HUES48 (cell line): ENCODE measurements at regions not wholly inside any gene's neighbourhood (a gene's known extent, or its start where the extent isn't known, plus 50 kb on each side); places are given as distances from the start of the nearest gene placed in this dataset.

Experiments used
- H3K27ac ChIP-seq: one replicate; pipeline ENCODE4 v1.7.0; 2013; ENCODE audit warnings: low read depth, low read length, inconsistent platforms
- H3K27me3 ChIP-seq: 2 replicates; pipeline ENCODE4 v1.6.1; 2013; ENCODE audit warnings: mild to moderate bottlenecking, low read length; ENCODE audit not compliant: control insufficient read depth, insufficient read depth
- H3K36me3 ChIP-seq: 2 replicates; pipeline ENCODE4 v1.6.1; 2013; ENCODE audit warnings: low read length; ENCODE audit not compliant: control insufficient read depth, insufficient read depth
- H3K4me1 ChIP-seq: 2 replicates; pipeline ENCODE4 v1.6.1; 2013; ENCODE audit warnings: mild to moderate bottlenecking, low read length; ENCODE audit not compliant: control insufficient read depth, insufficient read depth
- H3K4me3 ChIP-seq: 2 replicates; pipeline ENCODE4 v1.5.1; 2013; ENCODE audit warnings: mild to moderate bottlenecking, low read depth, low read length
- H3K9ac ChIP-seq: 2 replicates; pipeline ENCODE4 v1.6.1; 2013; ENCODE audit warnings: mild to moderate bottlenecking, low read depth, low read length, moderate library complexity
- H3K9me3 ChIP-seq: 2 replicates; pipeline ENCODE4 v1.6.1; 2013; ENCODE audit warnings: low read length; ENCODE audit not compliant: control insufficient read depth, insufficient read depth

DNA sequence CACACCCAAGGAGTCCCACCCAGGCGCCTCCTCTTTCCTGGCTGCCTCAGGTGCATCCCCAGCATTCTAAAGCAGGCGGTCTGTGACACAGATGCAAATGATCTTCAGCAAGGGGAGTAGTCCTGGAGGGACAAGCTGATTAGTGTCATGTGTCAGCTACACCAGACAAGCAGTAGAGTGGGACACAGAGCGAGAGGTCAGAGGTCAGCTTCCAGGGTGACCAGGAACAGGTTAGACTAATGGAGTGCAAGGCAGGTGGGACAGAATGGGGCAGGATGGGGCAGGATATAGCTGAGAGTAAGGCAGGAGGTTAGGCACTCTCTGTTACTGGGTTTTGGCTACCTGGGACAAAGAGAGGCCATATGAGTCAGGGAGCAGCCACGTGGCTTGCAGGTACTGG lies 534.0 kb downstream of the FUT8 start:
- Histone ChIP-seq H3K4me1 (peaks cover 2% of the 10 kb centered on the region; the same call in 1 of the 2 replicates), H3K4me3 (no peak overlapping the region), H3K27ac (no peak overlapping the region), H3K36me3 (no peaks in the 10 kb centered on the region), H3K9me3 (no peaks in the 10 kb centered on the region), H3K27me3 (no peaks in the 10 kb centered on the region), H3K9ac (no peak overlapping the region)

GRCh38 chr14:65948302-65948701 lies 535.8 kb downstream of the FUT8 start:
- Histone ChIP-seq H3K27me3 (no peaks in the 10 kb centered on the region), H3K4me1 (no peaks in the 10 kb centered on the region), H3K36me3 (no peaks in the 10 kb centered on the region), H3K4me3 (no peak overlapping the region), H3K27ac (no peak overlapping the region), H3K9ac (no peak overlapping the region), H3K9me3 (no peaks in the 10 kb centered on the region)

DNA sequence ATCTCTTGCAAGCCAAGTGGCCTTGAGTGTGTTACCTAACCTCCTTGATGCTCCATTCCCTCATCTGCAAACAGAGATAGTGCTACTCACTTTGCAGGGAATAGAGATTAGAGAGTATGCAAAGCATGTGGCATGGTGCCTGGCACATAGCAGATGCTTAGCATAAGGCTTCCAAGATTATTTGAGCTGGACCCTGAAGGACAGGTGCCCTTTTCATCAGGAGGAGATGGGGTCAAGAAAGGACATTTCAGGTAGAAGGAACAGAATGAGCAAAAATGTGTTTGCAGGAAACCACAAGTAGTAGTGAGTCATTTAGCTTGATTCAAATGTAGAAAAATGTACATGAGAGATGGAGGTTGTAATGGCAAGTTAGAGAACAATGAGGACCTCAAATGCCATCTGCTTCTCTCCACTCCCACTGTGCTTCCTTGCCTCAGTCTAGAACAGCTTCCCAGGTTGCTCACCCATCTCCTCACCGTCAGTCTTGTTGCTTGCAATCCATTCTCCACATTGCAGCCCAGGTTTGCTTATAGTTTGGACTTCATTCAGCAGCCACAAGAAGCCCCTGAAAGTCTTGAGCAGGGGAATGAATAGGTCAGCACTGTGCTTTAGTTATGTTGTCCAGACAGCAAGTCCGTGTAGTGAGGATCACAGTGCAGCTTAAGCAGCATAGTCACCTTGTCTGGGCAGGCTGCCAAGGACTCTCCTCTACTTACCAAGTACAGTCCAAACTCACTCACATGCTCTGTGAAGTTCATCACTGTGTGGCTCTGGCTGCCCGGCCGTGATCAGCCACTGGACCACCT lies 536.3 kb upstream of the CCDC196 start:
- Histone ChIP-seq H3K9ac (no peak overlapping the region), H3K27ac (no peak overlapping the region), H3K4me3 (no peak overlapping the region), H3K9me3 (no peaks in the 10 kb centered on the region), H3K36me3 (no peaks in the 10 kb centered on the region), H3K27me3 (no peaks in the 10 kb centered on the region), H3K4me1 (no peaks in the 10 kb centered on the region)

DNA sequence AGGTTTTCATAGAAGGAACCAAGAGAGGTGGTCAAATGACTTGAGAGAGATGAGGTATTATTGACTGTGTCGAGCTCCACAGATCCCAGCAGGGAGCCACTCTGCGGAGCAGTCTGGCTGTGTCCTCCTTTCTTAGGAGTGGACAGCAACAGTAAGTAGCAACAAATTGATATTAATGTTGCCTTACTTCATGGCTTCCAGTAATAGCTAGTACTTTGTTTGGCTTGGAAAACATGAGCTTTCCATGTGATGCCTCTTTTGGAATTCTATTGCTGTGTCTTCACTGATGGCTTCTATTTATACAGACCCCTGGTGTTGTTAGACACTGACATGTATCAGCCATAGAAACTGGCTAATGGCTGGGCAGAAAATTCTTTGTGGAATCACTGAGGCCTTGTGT lies 531.2 kb upstream of the CCDC196 start:
- Histone ChIP-seq H3K9ac (no peak overlapping the region), H3K36me3 (no peaks in the 10 kb centered on the region), H3K4me3 (no peak overlapping the region), H3K4me1 (peaks cover 27% of the 10 kb centered on the region), H3K27me3 (no peaks in the 10 kb centered on the region), H3K9me3 (no peaks in the 10 kb centered on the region), H3K27ac (no peak overlapping the region)

- peaks cover 27% of the 10 kb centered on the region for H3K4me1 ChIP-seq
These were observed 528.5 kb upstream of the CCDC196 start for GRCh38 chr14:65957631-65958205.

DNA sequence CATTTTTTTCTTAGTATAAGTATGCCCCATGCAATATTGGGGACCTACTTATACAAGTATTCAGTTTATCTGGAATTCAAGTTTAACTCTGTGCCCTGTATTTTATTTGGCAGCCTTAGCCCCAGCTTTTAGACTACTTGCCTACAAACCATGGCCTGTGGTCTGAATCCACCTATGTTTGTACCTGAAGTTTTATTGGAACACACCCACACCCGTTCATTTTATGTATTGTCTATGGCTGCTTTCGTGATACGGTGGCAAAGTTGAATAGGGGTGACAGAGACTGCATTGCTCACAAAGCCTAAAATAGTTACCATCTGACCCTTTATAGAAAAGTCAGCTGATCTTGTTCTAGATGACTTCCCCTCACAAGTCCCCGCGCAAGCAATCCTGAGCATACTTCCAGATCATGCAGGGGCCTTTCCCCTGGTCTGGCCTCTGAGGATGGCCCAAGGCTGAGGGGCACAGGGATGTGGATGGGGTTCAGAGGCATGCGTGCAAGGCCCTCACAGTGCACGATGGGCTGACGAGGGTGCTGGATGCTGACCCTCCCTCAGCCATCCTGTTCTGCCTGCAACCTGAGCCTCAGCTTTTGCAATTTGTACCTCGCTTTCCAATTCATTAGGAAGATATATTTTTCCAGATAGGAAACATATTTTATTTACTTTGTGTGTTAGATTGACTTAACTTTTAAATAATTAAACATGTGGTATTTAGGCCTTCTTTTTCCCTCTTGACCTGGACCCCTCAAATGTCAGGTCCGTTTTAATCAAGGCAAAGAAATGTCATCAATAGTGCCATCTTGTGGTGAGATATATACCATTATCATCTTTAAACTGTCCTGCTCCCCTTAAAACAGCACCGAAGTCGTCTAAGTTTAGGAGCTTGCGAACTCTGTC lies 527.3 kb upstream of the CCDC196 start:
- H3K36me3 ChIP-seq, result no peaks in the 10 kb centered on the region
- H3K9me3 ChIP-seq, result no peaks in the 10 kb centered on the region
- H3K9ac ChIP-seq, result no peak overlapping the region
- H3K27me3 ChIP-seq, result no peaks in the 10 kb centered on the region
- H3K27ac ChIP-seq, result peak overlapping the region; percentile 66
- H3K4me1 ChIP-seq, result peaks cover 27% of the 10 kb centered on the region
- H3K4me3 ChIP-seq, result no peak overlapping the region

More at GRCh38 chr14:65957631-65958205, 528.5 kb upstream of the CCDC196 start:
- Histone ChIP-seq H3K36me3 (no peaks in the 10 kb centered on the region), H3K9me3 (no peaks in the 10 kb centered on the region), H3K27me3 (no peaks in the 10 kb centered on the region), H3K4me3 (no peak overlapping the region), H3K27ac (peak overlapping the region; percentile 66), H3K9ac (no peak overlapping the region)

- H3K9me3 ChIP-seq, result no peaks in the 10 kb centered on the region
- no peak overlapping the region for H3K4me3 ChIP-seq
- H3K9ac ChIP-seq, result no peak overlapping the region
- no peaks in the 10 kb centered on the region for H3K36me3 ChIP-seq
- no peak overlapping the region for H3K27ac ChIP-seq
- no peaks in the 10 kb centered on the region for H3K27me3 ChIP-seq
- peaks cover 27% of the 10 kb centered on the region for H3K4me1 ChIP-seq
These were observed 526.6 kb upstream of the CCDC196 start for GRCh38 chr14:65959563-65960024.

GRCh38 chr14:65961004-65961403 lies 525.2 kb upstream of the CCDC196 start:
- Histone ChIP-seq H3K36me3 (no peaks in the 10 kb centered on the region), H3K27ac (no peak overlapping the region), H3K9ac (no peak overlapping the region), H3K9me3 (no peaks in the 10 kb centered on the region), H3K4me3 (no peak overlapping the region), H3K27me3 (no peaks in the 10 kb centered on the region), H3K4me1 (peaks cover 27% of the 10 kb centered on the region)

- Histone ChIP-seq H3K9ac (no peak overlapping the region), H3K27me3 (no peaks in the 10 kb centered on the region), H3K4me1 (peaks cover 11% of the 10 kb centered on the region; the same call in 1 of the 2 replicates), H3K36me3 (no peaks in the 10 kb centered on the region), H3K4me3 (no peak overlapping the region), H3K9me3 (no peaks in the 10 kb centered on the region), H3K27ac (no peak overlapping the region)
These were observed 523.2 kb upstream of the CCDC196 start for GRCh38 chr14:65962952-65963351.

GRCh38 chr14:65964366-65964765 lies 521.8 kb upstream of the CCDC196 start:
- H3K27me3 ChIP-seq, result no peaks in the 10 kb centered on the region
- H3K4me3 ChIP-seq, result no peak overlapping the region
- no peaks in the 10 kb centered on the region for H3K9me3 ChIP-seq
- no peaks in the 10 kb centered on the region for H3K4me1 ChIP-seq
- no peaks in the 10 kb centered on the region for H3K36me3 ChIP-seq
- no peak overlapping the region for H3K27ac ChIP-seq
- H3K9ac ChIP-seq, result no peak overlapping the region
